GM23248 (cell line): ENCODE measurements at regions not wholly inside any gene's neighbourhood (a gene's known extent, or its start where the extent isn't known, plus 50 kb on each side); places are given as distances from the start of the nearest gene placed in this dataset.

ENCODE experiments used
- EZH2 ChIP-seq: fragments of 200-600 bp; sonication (generic); IDR thresholded peaks from 2 replicates; pipeline ENCODE4 v1.6.1; 2018; ENCODE audit warnings: antibody characterized with exemption, mild to moderate bottlenecking; ENCODE audit not compliant: insufficient read depth, poor library complexity, severe bottlenecking
- EZH2phosphoT487 ChIP-seq: fragments of 200-600 bp; sonication (generic); IDR thresholded peaks from 2 replicates; pipeline ENCODE4 v1.6.1; 2018; ENCODE audit warnings: antibody characterized with exemption, moderate library complexity, mild to moderate bottlenecking, low read depth; ENCODE audit not compliant: insufficient read depth

GRCh38 chr4:23991444-23991843, 101.6 kb upstream of the PPARGC1A start:
- TF ChIP-seq EZH2 (no peak), EZH2phosphoT487 (no peak)
